Activated naive CD8-positive, alpha-beta T cell (primary cell): ENCODE measurements at regions not wholly inside any gene's neighbourhood (a gene's known extent, or its start where the extent isn't known, plus 50 kb on each side); places are given as distances from the start of the nearest gene placed in this dataset.
"Not testable (repeated sequence)": the region's sequence is repeated elsewhere in the genome, so short reads cannot be mapped to it uniquely, and the experiment has no call there.

Source experiments
- H3K27ac Mint-ChIP-seq: one replicate; pipeline ENCODE4 v1.8.0; 2021; ENCODE audit warnings: mixed read lengths
- H3K27me3 Mint-ChIP-seq: one replicate; pipeline ENCODE4 v1.8.0; 2021; ENCODE audit warnings: mixed read lengths
- H3K36me3 Mint-ChIP-seq: one replicate; pipeline ENCODE4 v1.8.0; 2021; ENCODE audit warnings: mixed read lengths
- H3K4me1 Mint-ChIP-seq: one replicate; pipeline ENCODE4 v1.8.0; 2021; ENCODE audit warnings: low read depth, mixed read lengths
- H3K4me3 Mint-ChIP-seq: one replicate; pipeline ENCODE4 v1.8.0; 2021; ENCODE audit warnings: mild to moderate bottlenecking, mixed read lengths
- H3K9me3 Mint-ChIP-seq: one replicate; pipeline ENCODE4 v1.8.0; 2021; ENCODE audit warnings: low read depth, mixed read lengths

GRCh38 chr3:16770021-16770420 is 114.7 kb upstream of the PLCL2 start:
- Mint-ChIP-seq H3K27me3 (peaks cover 2% of the 10 kb centered on the region), H3K4me1 (peaks cover 17% of the 10 kb centered on the region), H3K9me3 (no peaks in the 10 kb centered on the region), H3K36me3 (no peaks in the 10 kb centered on the region), H3K4me3 (no peak overlapping the region), H3K27ac (no peak overlapping the region)

- no peak overlapping the region for H3K4me3 Mint-ChIP-seq
- peaks cover 17% of the 10 kb centered on the region for H3K4me1 Mint-ChIP-seq
- H3K9me3 Mint-ChIP-seq = no peaks in the 10 kb centered on the region
- peaks cover 2% of the 10 kb centered on the region for H3K27me3 Mint-ChIP-seq
- no peaks in the 10 kb centered on the region for H3K36me3 Mint-ChIP-seq
- no peak overlapping the region for H3K27ac Mint-ChIP-seq
These were observed 114.0 kb upstream of the PLCL2 start for GRCh38 chr3:16770792-16771191.

GRCh38 chr3:16773594-16773993 is 111.2 kb upstream of the PLCL2 start:
- H3K36me3 Mint-ChIP-seq, H3K9me3 Mint-ChIP-seq, H3K4me3 Mint-ChIP-seq, H3K27ac Mint-ChIP-seq, H3K27me3 Mint-ChIP-seq: not testable (repeated sequence)
- peaks cover 17% of the 10 kb centered on the region for H3K4me1 Mint-ChIP-seq

DNA sequence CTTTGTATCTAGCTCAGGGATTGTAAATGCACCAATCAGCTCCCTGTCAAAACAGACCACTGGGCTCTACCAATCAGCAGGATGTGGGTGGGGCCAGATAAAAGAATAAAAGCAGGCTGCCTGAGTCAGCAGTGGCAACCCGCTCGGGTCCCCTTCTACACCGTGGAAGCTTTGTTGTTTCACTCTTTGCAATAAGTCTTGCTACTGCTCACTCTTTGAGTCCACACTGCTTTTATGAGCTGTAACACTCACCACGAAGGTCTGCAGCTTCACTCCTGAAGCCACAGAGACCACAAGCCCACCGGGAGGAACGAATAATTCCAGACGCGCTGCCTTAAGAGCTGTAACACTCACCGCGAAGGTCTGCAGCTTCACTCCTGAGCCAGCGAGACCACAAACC is 110.2 kb upstream of the PLCL2 start:
- H3K36me3 Mint-ChIP-seq, H3K27me3 Mint-ChIP-seq, H3K9me3 Mint-ChIP-seq: not testable (repeated sequence)
- Mint-ChIP-seq H3K27ac (peak overlapping the region; percentile 50), H3K4me1 (peaks cover 17% of the 10 kb centered on the region), H3K4me3 (peak overlapping the region; percentile 85)

DNA sequence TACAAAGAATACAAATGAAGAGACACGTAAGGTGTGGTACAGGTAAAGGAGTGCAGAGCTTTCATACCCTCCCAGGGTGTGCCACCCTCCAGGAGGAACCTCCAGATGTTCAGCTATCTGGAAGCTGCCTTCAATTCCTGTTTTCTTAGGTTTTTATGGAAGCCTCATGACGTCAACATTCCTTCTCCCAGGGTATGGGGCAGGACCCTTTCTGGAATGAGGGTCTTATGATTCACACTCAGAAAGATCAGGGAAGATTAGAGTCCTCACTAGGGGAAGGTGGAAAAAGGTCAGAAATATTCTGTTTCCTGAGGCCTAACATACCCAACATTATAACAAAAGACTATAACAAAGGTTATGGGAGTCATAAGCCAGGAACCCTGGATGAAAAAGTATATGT is 99.8 kb upstream of the PLCL2 start:
- Mint-ChIP-seq H3K9me3 (no peaks in the 10 kb centered on the region), H3K27ac (no peak overlapping the region), H3K36me3 (no peaks in the 10 kb centered on the region), H3K27me3 (no peaks in the 10 kb centered on the region), H3K4me1 (peaks cover 3% of the 10 kb centered on the region), H3K4me3 (no peak overlapping the region)

- peaks cover 8% of the 10 kb centered on the region for H3K4me1 Mint-ChIP-seq
- no peak overlapping the region for H3K4me3 Mint-ChIP-seq
- no peaks in the 10 kb centered on the region for H3K36me3 Mint-ChIP-seq
- no peaks in the 10 kb centered on the region for H3K27me3 Mint-ChIP-seq
- no peaks in the 10 kb centered on the region for H3K9me3 Mint-ChIP-seq
- H3K27ac Mint-ChIP-seq = no peak overlapping the region
These were observed 99.3 kb upstream of the PLCL2 start for GRCh38 chr3:16785465-16785864.

GRCh38 chr3:16788440-16789056 is 96.2 kb upstream of the PLCL2 start:
- Mint-ChIP-seq H3K36me3 (no peaks in the 10 kb centered on the region), H3K9me3 (no peaks in the 10 kb centered on the region), H3K4me1 (peaks cover 14% of the 10 kb centered on the region), H3K27me3 (no peaks in the 10 kb centered on the region), H3K27ac (no peak overlapping the region), H3K4me3 (no peak overlapping the region)

DNA sequence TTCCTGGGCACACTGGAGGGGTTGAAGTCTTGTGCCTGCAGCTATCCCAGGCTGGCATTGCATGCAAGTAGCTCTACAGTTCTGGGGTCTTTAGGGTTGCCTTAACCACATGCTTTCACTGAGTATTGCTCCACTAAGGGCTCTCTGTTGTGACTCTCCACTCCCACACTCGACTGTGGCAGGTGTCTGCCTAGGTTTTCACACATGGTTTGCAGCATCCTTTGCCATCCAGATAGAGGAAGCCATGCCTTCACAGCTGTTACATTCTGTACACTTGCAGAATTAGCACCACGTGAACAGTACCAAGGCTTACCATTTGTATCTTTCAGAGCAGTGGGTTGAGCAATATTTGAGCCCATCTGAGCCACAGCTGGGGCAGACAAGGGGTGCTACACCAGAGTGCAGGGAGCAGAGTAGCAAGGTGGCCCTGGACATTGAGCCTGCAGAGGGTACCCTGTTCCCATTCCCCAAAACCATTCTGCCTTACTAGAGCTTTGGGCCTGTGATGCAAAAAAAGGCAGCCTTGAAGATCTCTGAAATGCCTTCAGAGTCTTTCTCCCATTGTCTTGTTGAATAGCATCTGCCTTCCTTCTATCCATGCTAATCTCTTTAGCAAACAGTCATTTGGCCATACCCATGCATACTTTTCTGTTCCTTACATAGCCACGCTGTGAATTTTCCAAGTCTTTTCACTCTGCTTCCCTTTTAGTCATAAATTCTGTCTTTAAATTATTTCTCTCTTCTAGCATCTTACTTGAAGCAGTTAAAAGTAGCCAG is 95.2 kb upstream of the PLCL2 start:
- no peaks in the 10 kb centered on the region for H3K27me3 Mint-ChIP-seq
- peaks cover 2% of the 10 kb centered on the region for H3K36me3 Mint-ChIP-seq
- peaks cover 3% of the 10 kb centered on the region for H3K9me3 Mint-ChIP-seq
- no peak overlapping the region for H3K27ac Mint-ChIP-seq
- H3K4me3 Mint-ChIP-seq = no peak overlapping the region
- peaks cover 14% of the 10 kb centered on the region for H3K4me1 Mint-ChIP-seq

DNA sequence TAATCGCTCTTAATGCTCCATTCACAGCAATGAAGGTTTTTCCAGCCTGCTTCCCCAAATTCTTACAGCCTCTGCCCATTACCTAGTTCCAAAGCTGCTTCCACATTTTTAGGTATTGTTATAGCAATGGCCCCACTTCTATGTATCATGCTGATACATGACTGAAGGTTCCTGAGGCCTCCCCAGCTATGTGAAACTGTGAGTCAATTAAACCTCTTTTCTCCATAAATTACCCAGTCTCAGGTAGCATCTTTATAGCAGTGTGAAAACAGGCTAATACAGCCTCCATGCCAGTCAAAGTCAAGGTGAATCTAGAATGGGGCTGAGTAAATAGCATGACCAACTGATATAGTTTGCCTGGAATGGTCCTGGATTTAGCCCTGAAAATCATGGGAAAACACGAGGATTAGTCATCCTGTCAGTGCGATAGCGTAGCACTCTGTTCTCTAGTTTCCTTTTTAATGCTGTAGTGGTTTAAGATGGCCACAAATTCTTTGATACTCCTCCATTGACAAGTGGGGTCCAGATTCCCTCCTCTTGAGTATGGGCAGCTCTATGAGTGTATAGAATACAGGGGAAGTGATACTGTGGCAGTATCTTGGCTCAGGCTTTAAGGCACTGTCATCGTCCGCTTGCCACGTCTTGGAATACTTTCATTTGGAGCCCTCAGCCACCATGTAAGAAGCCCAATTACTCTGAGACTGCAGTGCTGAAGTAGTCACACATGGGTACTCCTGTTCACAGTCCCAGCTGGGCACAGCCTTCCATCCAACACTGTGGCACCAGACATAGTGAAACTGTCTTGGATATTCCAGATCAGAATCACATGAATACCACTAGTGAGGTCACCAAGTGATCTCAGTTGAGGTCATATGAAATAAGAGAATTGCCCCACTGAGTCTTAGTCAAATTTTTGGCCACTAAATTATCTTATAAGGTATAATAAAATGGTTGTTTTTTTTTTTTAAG is 94.0 kb upstream of the PLCL2 start:
- Mint-ChIP-seq H3K27me3 (no peaks in the 10 kb centered on the region), H3K4me1 (peaks cover 14% of the 10 kb centered on the region), H3K36me3 (peaks cover 2% of the 10 kb centered on the region), H3K27ac (peak overlapping the region; percentile 42), H3K4me3 (no peak overlapping the region), H3K9me3 (peaks cover 4% of the 10 kb centered on the region)

- no peak overlapping the region for H3K27ac Mint-ChIP-seq
- no peaks in the 10 kb centered on the region for H3K27me3 Mint-ChIP-seq
- H3K4me3 Mint-ChIP-seq = no peak overlapping the region
- peaks cover 4% of the 10 kb centered on the region for H3K9me3 Mint-ChIP-seq
- peaks cover 2% of the 10 kb centered on the region for H3K36me3 Mint-ChIP-seq
- peaks cover 28% of the 10 kb centered on the region for H3K4me1 Mint-ChIP-seq
These were observed 91.4 kb upstream of the PLCL2 start for GRCh38 chr3:16793321-16793720.

- H3K4me3 Mint-ChIP-seq = no peak overlapping the region
- peaks cover 28% of the 10 kb centered on the region for H3K4me1 Mint-ChIP-seq
- no peak overlapping the region for H3K27ac Mint-ChIP-seq
- H3K27me3 Mint-ChIP-seq = no peaks in the 10 kb centered on the region
- H3K9me3 Mint-ChIP-seq = peaks cover 4% of the 10 kb centered on the region
- H3K36me3 Mint-ChIP-seq = peaks cover 5% of the 10 kb centered on the region
These were observed 90.5 kb upstream of the PLCL2 start for GRCh38 chr3:16794257-16794656.

- peaks cover 29% of the 10 kb centered on the region for H3K4me1 Mint-ChIP-seq
- peaks cover 4% of the 10 kb centered on the region for H3K9me3 Mint-ChIP-seq
- no peak overlapping the region for H3K27ac Mint-ChIP-seq
- peaks cover 5% of the 10 kb centered on the region for H3K36me3 Mint-ChIP-seq
- H3K4me3 Mint-ChIP-seq = no peak overlapping the region
- no peaks in the 10 kb centered on the region for H3K27me3 Mint-ChIP-seq
These were observed 89.2 kb upstream of the PLCL2 start for GRCh38 chr3:16795581-16795980.

- peaks cover 4% of the 10 kb centered on the region for H3K9me3 Mint-ChIP-seq
- H3K27me3 Mint-ChIP-seq = no peaks in the 10 kb centered on the region
- H3K4me1 Mint-ChIP-seq = peaks cover 41% of the 10 kb centered on the region
- no peak overlapping the region for H3K4me3 Mint-ChIP-seq
- H3K36me3 Mint-ChIP-seq = peaks cover 5% of the 10 kb centered on the region
- H3K27ac Mint-ChIP-seq = no peak overlapping the region
These were observed 86.9 kb upstream of the PLCL2 start for GRCh38 chr3:16797831-16798230.

- Mint-ChIP-seq H3K4me1 (peaks cover 41% of the 10 kb centered on the region), H3K4me3 (no peak overlapping the region), H3K9me3 (peaks cover 4% of the 10 kb centered on the region), H3K27me3 (no peaks in the 10 kb centered on the region), H3K27ac (no peak overlapping the region), H3K36me3 (peaks cover 5% of the 10 kb centered on the region)
These were observed 86.0 kb upstream of the PLCL2 start for GRCh38 chr3:16798738-16799137.

- no peaks in the 10 kb centered on the region for H3K9me3 Mint-ChIP-seq
- no peak overlapping the region for H3K27ac Mint-ChIP-seq
- peaks cover 41% of the 10 kb centered on the region for H3K4me1 Mint-ChIP-seq
- no peak overlapping the region for H3K4me3 Mint-ChIP-seq
- peaks cover 3% of the 10 kb centered on the region for H3K36me3 Mint-ChIP-seq
- H3K27me3 Mint-ChIP-seq = no peaks in the 10 kb centered on the region
These were observed 84.4 kb upstream of the PLCL2 start for GRCh38 chr3:16800361-16800760.
